Neural progenitor cell (in vitro differentiated cells): ENCODE measurements at regions not wholly inside any gene's neighbourhood (a gene's known extent, or its start where the extent isn't known, plus 50 kb on each side); places are given as distances from the start of the nearest gene placed in this dataset.

Source experiments
- CTCF ChIP-seq: fragments of 200-600 bp; sonication (generic); IDR thresholded peaks from 2 replicates; pipeline ENCODE4 v1.5.1; 2017; ENCODE audit warnings: antibody characterized with exemption, mild to moderate bottlenecking
- EZH2phosphoT487 ChIP-seq: fragments of 200-600 bp; sonication (generic); IDR thresholded peaks from 2 replicates; pipeline ENCODE4 v1.6.1; 2017; ENCODE audit warnings: antibody characterized with exemption

- TF ChIP-seq EZH2phosphoT487 (no peak), CTCF (no peak)
Observed at GRCh38 chr2:88252111-88252510, 82.0 kb downstream of the THNSL2 start.
